Esophagus squamous epithelium (tissue), 4 donors: ENCODE measurements at regions not wholly inside any gene's neighbourhood (a gene's known extent, or its start where the extent isn't known, plus 50 kb on each side); places are given as distances from the start of the nearest gene placed in this dataset.

Experiments
- POLR2A ChIP-seq, 4 donors: fragments of 450-650 bp; IDR thresholded peaks; one replicate each; pipeline ENCODE4 v1.6.1; 2017; ENCODE audit warnings: antibody characterized with exemption in 4 of 4, mild to moderate bottlenecking in 4 of 4, moderate library complexity in 3 of 4
- TF ChIP-seq, protein P1 (sequence below), 6 experiments: fragments of 450-650 bp in 4 of 6; fragments of 200-600 bp in 2 of 6; sonication (generic) in 2 of 6; IDR thresholded peaks; one replicate each; pipeline ENCODE4 v1.5.1; 2016 to 2019; ENCODE audit warnings: antibody characterized with exemption in 6 of 6, mild to moderate bottlenecking in 4 of 6, moderate library complexity in 4 of 6

DNA sequence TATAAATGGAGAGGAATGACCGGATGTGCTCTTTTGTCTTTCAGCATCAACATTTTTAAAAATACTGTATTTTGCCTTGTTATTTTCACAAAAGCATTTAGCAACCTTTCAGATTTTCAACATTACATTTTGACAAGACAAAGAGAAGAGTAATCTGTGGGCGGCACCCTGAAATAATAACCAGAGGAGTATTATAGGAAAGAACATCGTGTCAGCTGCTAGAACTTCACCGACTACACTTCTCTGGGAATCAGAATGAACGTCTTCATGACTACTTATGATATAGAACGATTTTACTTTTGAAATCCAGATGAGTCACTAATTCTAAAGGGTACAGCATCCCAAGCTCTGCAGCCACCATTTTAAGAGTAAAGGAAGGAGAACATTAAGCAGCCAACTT lies 531.5 kb upstream of the FRG1 start:
- TF ChIP-seq, protein P1, sequence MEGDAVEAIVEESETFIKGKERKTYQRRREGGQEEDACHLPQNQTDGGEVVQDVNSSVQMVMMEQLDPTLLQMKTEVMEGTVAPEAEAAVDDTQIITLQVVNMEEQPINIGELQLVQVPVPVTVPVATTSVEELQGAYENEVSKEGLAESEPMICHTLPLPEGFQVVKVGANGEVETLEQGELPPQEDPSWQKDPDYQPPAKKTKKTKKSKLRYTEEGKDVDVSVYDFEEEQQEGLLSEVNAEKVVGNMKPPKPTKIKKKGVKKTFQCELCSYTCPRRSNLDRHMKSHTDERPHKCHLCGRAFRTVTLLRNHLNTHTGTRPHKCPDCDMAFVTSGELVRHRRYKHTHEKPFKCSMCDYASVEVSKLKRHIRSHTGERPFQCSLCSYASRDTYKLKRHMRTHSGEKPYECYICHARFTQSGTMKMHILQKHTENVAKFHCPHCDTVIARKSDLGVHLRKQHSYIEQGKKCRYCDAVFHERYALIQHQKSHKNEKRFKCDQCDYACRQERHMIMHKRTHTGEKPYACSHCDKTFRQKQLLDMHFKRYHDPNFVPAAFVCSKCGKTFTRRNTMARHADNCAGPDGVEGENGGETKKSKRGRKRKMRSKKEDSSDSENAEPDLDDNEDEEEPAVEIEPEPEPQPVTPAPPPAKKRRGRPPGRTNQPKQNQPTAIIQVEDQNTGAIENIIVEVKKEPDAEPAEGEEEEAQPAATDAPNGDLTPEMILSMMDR (IDR thresholded peaks at IDR 0.05), result no peak
- TF ChIP-seq POLR2A (IDR thresholded peaks at IDR 0.05), result no peak
